Stomach (tissue), 8 donors: ENCODE measurements at regions not wholly inside any gene's neighbourhood (a gene's known extent, or its start where the extent isn't known, plus 50 kb on each side); places are given as distances from the start of the nearest gene placed in this dataset.
"Not testable (repeated sequence)": the region's sequence is repeated elsewhere in the genome, so short reads cannot be mapped to it uniquely, and the experiment has no call there.

Experiments used
- DNase-seq, 2 donors: peaks; one replicate each; pipeline versions ENCODE4 v3.0.0 to v3.0.0-alpha.2; 2013 to 2019
- H3K27ac ChIP-seq, 5 donors: fragments of 200-600 bp in 4 of 5; sonication (generic) in 4 of 5; one replicate each; pipeline ENCODE4 v1.5.1; 2013 to 2019; ENCODE audit warnings: mild to moderate bottlenecking in 1 of 5, moderate library complexity in 1 of 5
- H3K27me3 ChIP-seq, 3 donors: fragments of 200-600 bp; sonication (generic); one replicate each; pipeline ENCODE4 v1.5.1; 2017 to 2019; ENCODE audit warnings: mixed run types in 1 of 3
- H3K36me3 ChIP-seq, 4 donors: fragments of 200-600 bp; sonication (generic); 1 replicate in 3 of 4; 2 replicates in 1 of 4; pipeline ENCODE4 v1.5.1; 2016 to 2019
- H3K4me1 ChIP-seq, 4 donors: fragments of 200-600 bp; sonication (generic); one replicate each; pipeline ENCODE4 v1.5.1; 2016 to 2019
- H3K4me3 ChIP-seq, 4 donors: fragments of 200-600 bp; sonication (generic) in 3 of 4; one replicate each; pipeline ENCODE4 v1.5.1; 2016 to 2019; ENCODE audit warnings: mild to moderate bottlenecking in 1 of 4
- H3K9me3 ChIP-seq, 4 donors: fragments of 200-600 bp; sonication (generic); one replicate each; pipeline ENCODE4 v1.5.1; 2016 to 2019
- EP300 ChIP-seq: sonication (generic); formaldehyde crosslinking; IDR thresholded peaks from one replicate; pipeline ENCODE4 v1.6.1; 2017; ENCODE audit warnings: antibody characterized with exemption
- POLR2A ChIP-seq, 4 donors: fragments of 450-650 bp; IDR thresholded peaks; one replicate each; pipeline ENCODE4 v1.6.1; 2016; ENCODE audit warnings: antibody characterized with exemption in 4 of 4, control low read depth in 2 of 4, mild to moderate bottlenecking in 1 of 4, moderate library complexity in 1 of 4
- POLR2AphosphoS5 ChIP-seq, 3 donors: sonication (generic); formaldehyde crosslinking; IDR thresholded peaks; one replicate each; pipeline ENCODE4 v1.6.1; 2016; ENCODE audit warnings: antibody characterized with exemption in 3 of 3
- WGBS, 5 donors: extraction: QIAGEN DNeasy Blood & Tissue Kit in 3 of 5; methylation state at CpG; one replicate each; pipeline versions ENCODE4 v1.1.5 to v1.1.7; 2013 to 2018; 5-methylcytosine and 5-hydroxymethylcytosine counted together
- intact Hi-C: fragments of 100-400 bp; cut with DNase I; formaldehyde crosslinking; loops from one replicate; pipeline ENCODE4 v1.15.1; 2023; ENCODE audit warnings: low total_unique reads
- TF ChIP-seq, protein P1 (sequence below), 7 experiments: fragments of 450-650 bp in 4 of 7; fragments of 200-600 bp in 3 of 7; sonication (generic) in 3 of 7; IDR thresholded peaks; one replicate each; pipeline ENCODE4 v1.5.1; 2016 to 2019; ENCODE audit warnings: antibody characterized with exemption in 7 of 7, control low read depth in 2 of 7, mild to moderate bottlenecking in 1 of 7
- donor health status: healthy with polysubstance abuse.
- donor health status: Bipolar disorder and iron deficiency.
- donor health status: healthy.

DNA sequence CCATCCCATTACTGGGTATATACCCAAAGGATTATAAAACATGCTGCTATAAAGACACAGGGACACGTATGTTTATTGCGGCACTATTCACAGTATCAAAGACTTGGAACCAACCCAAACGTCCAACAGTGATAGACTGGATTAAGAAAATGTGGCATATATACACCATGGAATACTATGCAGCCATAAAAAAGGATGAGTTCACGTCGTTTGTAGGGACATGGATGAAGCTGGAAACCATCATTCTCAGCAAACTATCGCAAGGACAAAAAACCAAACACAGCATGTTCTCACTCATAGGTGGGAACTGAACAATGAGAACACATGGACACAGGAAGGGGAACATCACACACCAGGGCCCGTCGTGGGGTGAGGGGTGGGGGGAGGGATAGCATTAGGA lies 106.1 kb downstream of the CHD1L start:
- H3K27ac ChIP-seq, DNase-seq, H3K36me3 ChIP-seq, H3K27me3 ChIP-seq, intact Hi-C loops, H3K4me3 ChIP-seq, H3K4me1 ChIP-seq, H3K9me3 ChIP-seq: not testable (repeated sequence)
- WGBS, 5 donors: 84 to 89% (median 85%) methylated on average over 8 of the region's 8 CpGs

DNA sequence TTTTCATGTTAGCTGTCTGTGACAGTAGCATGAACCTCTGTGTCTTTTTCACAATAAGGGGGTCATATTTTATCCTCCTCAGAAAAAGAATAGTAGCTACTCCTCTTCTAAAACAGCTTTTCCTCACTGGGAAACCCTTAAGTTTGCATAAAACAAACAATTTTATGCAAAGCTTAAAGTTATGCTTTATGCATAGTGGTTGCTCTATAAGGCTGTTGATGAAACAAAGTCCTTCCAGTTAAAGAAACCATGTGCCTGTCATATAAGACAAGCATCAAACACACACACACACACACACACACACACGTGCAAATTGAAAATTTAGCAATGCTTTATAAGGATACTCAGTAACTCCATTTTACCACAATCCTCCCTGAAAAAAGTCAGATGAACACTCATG lies 107.0 kb downstream of the CHD1L start:
- no peaks in the 10 kb centered on the region for H3K27me3 ChIP-seq
- TF ChIP-seq POLR2AphosphoS5 (IDR thresholded peaks at IDR 0.05): no peak
- no peak for DNase-seq
- no peaks in the 10 kb centered on the region for H3K4me1 ChIP-seq
- no peaks in the 10 kb centered on the region for H3K9me3 ChIP-seq
- intact Hi-C loops: no loop called here
- no peak overlapping the region for H3K27ac ChIP-seq
- no peak overlapping the region for H3K4me3 ChIP-seq
- H3K36me3 ChIP-seq: no peaks in the 10 kb centered on the region
- 64 to 94% (median 77%) methylated on average over 1 of the region's 1 CpG for WGBS, 5 donors

DNA sequence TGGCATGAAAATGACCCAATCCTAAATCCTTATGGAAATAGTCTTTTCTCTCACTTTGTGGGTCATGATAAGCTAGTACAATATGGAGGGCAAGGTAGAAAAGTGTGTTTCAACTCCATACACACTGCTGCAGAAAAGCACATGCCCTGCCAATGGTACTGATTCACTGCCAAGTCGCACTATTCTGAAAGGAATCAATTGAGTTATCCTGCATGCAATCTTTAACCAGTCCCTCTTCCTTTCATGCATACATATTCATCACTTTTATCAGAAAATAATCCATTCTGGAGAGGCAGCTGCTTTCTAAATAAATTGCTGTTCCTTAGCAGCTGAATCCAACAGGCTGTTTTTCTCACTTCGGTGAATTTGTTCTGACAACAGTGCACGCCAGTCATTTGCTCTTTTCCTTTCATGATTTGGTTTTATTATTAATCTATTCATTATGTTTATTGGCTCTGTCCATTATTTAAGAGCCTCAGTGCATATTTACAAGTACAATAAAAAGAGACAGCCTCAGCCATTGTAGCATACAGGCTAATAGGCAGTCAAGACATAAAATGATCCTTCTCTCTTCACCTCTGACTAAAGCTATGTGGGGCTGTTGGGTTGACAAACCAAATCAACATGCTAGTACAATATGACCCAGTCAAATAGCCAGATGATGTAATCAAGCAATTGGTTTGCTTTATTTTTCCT lies 108.8 kb downstream of the CHD1L start:
- no peaks in the 10 kb centered on the region for H3K9me3 ChIP-seq
- TF ChIP-seq POLR2A (IDR thresholded peaks at IDR 0.05) (no peak), POLR2AphosphoS5 (IDR thresholded peaks at IDR 0.05) (no peak), EP300 (no peak)
- TF ChIP-seq, protein P1, sequence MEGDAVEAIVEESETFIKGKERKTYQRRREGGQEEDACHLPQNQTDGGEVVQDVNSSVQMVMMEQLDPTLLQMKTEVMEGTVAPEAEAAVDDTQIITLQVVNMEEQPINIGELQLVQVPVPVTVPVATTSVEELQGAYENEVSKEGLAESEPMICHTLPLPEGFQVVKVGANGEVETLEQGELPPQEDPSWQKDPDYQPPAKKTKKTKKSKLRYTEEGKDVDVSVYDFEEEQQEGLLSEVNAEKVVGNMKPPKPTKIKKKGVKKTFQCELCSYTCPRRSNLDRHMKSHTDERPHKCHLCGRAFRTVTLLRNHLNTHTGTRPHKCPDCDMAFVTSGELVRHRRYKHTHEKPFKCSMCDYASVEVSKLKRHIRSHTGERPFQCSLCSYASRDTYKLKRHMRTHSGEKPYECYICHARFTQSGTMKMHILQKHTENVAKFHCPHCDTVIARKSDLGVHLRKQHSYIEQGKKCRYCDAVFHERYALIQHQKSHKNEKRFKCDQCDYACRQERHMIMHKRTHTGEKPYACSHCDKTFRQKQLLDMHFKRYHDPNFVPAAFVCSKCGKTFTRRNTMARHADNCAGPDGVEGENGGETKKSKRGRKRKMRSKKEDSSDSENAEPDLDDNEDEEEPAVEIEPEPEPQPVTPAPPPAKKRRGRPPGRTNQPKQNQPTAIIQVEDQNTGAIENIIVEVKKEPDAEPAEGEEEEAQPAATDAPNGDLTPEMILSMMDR (IDR thresholded peaks at IDR 0.05): no peak
- DNase-seq: no peak
- no peaks in the 10 kb centered on the region for H3K27me3 ChIP-seq
- H3K4me3 ChIP-seq: no peak overlapping the region
- intact Hi-C loops: no loop called here
- H3K4me1 ChIP-seq: no peaks in the 10 kb centered on the region
- 69 to 84% (median 76%) methylated on average over 3 of the region's 3 CpGs for WGBS, 5 donors
- no peak overlapping the region for H3K27ac ChIP-seq
- no peaks in the 10 kb centered on the region for H3K36me3 ChIP-seq

DNA sequence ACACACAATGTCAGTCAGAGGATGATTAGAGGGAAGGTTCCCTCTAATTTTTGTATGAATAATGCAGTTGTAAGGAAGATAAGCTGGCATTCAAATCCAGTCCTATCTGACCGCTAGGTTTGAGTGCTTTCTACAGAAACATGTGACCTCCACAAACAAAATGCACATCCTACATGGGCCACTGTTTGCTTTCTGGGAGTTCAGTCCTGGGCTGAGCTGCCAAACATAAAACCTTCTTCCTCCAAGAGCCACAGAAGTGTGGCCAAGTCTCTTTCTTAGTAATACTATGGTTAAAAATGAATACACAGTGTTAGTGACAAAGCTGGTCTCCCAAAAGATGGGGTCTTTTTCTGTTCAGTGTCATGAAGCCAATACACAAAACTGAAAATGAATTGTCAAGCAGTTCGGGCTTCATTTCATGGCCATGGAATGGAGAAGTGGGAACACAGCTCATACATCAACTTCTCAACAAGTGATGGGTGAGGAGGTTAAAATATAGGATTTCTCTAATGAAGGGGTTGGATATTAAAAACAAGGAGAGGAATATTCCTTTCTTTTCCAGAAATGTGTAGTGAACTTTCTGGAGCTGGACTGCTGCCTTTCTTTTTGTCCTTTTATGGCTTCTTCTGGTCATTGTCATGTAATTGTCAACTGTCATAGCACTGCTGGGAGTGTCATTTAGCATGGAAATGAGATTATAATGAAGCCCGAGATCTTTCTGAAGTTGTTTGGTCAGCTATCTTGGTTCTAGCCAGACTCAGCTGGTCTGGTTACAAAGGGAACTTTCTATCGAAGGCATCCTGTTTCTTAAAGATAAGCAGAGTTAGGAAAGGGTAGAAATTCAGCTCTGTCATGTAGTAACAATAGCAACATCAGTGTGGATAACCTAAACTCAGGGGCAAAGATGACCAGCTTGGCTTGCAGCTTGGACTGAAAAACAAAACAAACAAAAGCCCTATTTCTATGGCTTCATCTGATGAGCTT lies 135.1 kb downstream of the CHD1L start:
- intact Hi-C loops: no loop called here

DNA sequence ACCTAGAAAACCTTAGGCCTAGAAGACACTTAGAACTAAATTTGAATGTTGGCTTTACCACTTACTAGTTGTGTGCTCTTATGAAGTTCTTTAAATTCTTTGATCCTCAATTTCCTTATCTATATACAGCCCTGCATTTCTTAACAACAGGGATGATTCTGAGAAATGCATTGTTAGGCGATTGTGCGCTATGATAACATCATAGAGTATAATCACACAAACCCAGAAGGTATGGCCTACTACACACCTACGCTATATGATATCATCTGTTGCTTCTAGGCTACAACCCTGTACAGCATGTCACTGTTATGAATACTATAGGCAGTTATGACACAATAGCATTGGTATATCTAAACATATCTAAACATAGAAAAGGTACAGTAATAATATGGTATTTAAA lies 137.4 kb downstream of the CHD1L start:
- no peaks in the 10 kb centered on the region for H3K9me3 ChIP-seq
- H3K4me1 ChIP-seq: no peaks in the 10 kb centered on the region
- TF ChIP-seq EP300 (no peak), POLR2A (IDR thresholded peaks at IDR 0.05) (no peak), POLR2AphosphoS5 (IDR thresholded peaks at IDR 0.05) (no peak)
- TF ChIP-seq, protein P1 (IDR thresholded peaks at IDR 0.05): no peak
- no peaks in the 10 kb centered on the region for H3K36me3 ChIP-seq
- no peak for DNase-seq
- 90 to 99% (median 95%) methylated on average over 3 of the region's 3 CpGs for WGBS, 5 donors
- no peaks in the 10 kb centered on the region for H3K27me3 ChIP-seq
- H3K27ac ChIP-seq: no peak overlapping the region
- H3K4me3 ChIP-seq: no peak overlapping the region
- intact Hi-C loops: no loop called here

More for the DNA sequence above, 135.1 kb downstream of the CHD1L start:
- no peak overlapping the region for H3K27ac ChIP-seq
- H3K4me3 ChIP-seq: no peak overlapping the region
- no peak for TF ChIP-seq POLR2A (IDR thresholded peaks at IDR 0.05)
- TF ChIP-seq EP300: no peak
- no peak for TF ChIP-seq POLR2AphosphoS5 (IDR thresholded peaks at IDR 0.05)
- TF ChIP-seq, protein P1 (IDR thresholded peaks at IDR 0.05): no peak
- no peak for DNase-seq
- H3K27me3 ChIP-seq: no peaks in the 10 kb centered on the region
- WGBS, 5 donors: 24 to 42% (median 39%) methylated on average over 4 of the region's 4 CpGs
- H3K9me3 ChIP-seq: peaks cover 0 to 9% (median 0%) of the 10 kb centered on the region in 4 donors
- H3K4me1 ChIP-seq: no peaks in the 10 kb centered on the region
- H3K36me3 ChIP-seq: no peaks in the 10 kb centered on the region
